GM21576 (cell line): ENCODE measurements at regions not wholly inside any gene's neighbourhood (a gene's known extent, or its start where the extent isn't known, plus 50 kb on each side); places are given as distances from the start of the nearest gene placed in this dataset.
A peak's percentile ranks its signal among the peaks of the same experiment; 100 is the strongest.
"Not testable (repeated sequence)": the region's sequence is repeated elsewhere in the genome, so short reads cannot be mapped to it uniquely, and the experiment has no call there.

Source experiments
- ATAC-seq: cut with Tn5 transposase; IDR thresholded peaks from one replicate; pipeline ENCODE4 v1.9.1; 2021; ENCODE audit warnings: mild to moderate bottlenecking, moderate library complexity; ENCODE audit not compliant: unreplicated experiment

GRCh38 chr3:72028726-72029125 lies 243.8 kb upstream of the PROK2 start:
- ATAC-seq = not testable (repeated sequence)

DNA sequence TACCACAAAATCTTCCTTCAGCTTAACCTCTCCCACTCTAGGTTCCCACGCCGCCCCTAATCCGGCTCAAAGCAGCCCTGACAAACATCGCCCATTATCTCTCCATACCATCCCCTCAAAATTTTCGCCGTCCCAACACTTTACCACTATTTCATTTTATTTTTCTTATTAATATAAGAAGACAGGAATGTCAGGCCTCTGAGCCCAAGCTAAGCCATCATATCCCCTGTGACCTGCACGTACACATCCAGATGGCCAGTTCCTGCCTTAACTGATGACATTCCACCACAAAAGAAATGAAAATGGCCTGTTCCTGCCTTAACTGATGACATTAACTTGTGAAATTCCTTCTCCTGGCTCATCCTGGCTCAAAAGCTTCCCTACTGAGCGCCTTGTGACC lies 243.4 kb upstream of the PROK2 start:
- ATAC-seq = not testable (repeated sequence)

GRCh38 chr3:72027728-72028127 lies 242.8 kb upstream of the PROK2 start:
- ATAC-seq = not testable (repeated sequence)

DNA sequence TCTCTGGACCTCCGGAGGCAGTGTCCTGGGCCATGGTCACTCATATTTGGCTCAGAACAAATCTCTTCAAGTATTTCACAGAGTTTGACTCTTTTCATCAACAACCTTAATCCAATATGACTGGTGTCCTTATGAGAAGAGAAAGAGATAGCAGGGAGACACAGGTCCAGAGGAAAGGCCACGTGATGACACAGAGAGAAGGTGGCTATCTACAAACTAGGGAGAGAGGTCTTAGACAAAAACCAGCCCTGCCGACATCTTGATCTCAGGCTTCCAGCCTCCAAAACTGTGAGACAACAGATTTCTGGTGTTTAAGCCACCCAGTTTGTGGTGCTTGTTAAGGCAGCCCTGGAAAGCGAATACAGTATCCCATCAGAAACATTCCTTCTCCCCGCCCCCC lies 237.1 kb upstream of the PROK2 start:
- ATAC-seq = no peak

DNA sequence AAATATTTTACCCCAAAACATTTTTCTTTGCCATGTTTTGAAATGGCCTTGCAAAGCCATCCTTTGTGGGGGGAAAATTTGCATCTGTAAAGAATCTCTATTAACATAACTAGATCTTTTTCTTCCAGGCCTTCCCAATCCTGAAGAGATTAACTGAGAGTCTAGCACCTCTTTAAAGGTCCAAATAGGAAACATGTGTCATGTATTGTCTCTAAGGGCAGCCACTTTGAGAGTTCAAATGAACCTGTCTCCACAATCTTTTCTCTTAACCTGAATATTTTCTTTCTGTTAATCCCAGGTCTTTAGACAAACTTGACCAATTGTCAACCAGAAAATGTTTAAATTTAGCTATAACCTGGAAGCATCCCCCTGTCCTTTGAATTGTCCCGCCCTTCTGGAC lies 236.6 kb upstream of the PROK2 start:
- no peak for ATAC-seq

DNA sequence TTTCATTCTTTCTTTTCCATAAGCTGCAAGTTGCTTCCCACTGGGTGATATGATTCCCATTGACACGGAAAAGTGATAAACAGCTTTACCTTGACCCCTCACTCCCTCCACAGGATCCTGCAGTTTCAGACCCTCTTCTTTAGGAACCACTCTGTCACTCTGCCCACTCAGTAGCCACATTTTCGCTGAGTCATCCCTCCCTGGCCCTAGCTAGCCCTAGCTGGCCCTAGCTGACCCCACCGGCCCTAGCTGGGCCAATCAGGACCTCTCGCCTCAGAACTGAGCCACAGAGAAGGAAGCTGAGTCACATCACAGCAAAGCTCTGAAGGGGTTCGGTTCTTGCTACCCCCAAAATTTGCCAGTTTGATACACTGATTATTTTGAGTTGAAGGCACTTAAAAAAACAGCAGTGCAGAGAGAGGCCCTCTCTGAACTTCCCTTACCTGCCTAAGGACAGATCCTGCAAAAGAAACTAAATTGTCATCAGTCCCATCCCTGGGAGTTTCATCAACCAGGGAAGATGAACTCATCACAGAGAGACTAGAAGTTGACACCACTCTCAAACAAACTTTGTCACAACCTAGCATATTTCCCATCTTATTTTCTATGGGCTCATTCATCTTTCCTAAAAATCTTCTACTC lies 233.5 kb upstream of the PROK2 start:
- no peak for ATAC-seq

DNA sequence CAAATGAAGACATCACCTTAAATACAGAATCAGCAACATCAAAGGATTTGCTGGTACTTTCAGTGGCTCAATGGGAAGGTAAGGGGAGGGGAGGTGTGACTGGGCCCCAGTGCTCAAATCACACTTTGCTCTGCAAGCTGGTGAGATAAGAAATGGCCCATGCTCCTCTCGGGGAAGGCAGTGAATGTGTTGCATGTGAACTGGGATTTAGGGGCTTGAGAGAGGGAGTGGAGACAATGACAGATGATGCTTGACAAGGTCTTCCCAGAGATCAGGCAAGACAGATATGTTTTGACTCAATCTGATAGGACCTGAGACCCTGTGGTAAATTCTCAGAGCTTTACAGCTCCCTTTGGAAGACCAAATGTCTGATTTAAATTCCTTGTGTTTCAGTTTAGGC lies 233.0 kb upstream of the PROK2 start:
- no peak for ATAC-seq

GRCh38 chr3:72017311-72017710 lies 232.4 kb upstream of the PROK2 start:
- ATAC-seq = no peak

DNA sequence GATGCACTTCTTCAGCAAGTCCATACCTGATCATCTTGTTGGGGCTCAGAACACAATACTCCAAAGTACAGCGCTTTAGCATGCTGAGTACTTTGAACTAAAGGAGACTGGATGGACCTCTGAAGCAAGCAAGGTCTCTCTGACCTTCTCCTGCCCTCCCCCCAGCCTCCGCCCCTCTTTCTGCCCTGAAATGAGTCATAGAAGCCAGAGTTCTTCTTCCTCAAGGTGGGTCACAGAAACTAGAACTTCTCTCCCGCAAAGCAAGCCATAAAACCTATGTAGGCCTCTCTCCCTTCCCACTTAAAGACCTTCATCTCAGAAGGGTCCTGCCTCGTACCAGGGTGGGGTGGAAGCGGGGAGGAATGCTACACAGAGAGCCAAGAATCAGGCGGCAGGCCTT lies 230.5 kb upstream of the PROK2 start:
- ATAC-seq = peak; percentile 43

DNA sequence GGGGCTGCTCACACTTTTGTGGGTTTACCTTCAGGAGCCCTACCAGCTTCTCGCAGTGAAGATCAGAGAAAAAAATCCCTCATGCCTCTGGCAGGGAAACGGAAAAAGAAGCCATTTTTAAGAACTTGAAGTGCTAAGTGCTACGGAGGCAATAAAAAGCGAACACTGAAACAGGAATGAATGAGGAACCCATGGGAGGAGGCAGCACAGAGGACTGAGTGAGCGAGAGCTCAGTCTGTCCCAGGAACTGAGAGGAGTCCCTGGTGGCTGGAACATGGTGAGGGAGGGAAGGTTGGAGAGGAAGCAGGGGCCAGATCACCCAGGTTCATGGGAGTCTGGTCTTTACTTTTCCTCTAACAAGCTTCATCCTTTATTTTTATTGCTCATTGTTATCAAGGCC lies 228.1 kb upstream of the PROK2 start:
- ATAC-seq = no peak

DNA sequence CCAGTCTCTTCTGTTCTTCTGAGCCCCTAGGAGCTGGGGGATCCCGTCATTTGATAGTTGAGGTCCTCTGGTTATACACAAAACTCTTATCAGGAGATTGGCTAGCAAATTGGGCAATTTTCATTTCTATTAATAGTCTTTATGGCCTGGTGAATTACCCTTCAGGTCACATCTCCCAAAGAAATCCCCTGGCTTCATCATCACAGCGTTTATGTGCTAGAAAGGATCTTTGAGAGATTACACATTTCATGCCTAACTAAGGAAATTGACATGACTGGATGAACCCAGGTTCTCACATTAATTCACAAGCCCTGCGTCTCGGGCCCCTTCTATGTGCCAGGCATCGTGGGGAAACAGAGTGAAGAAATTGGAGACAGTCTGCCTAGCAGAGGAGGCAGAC lies 227.4 kb upstream of the PROK2 start:
- ATAC-seq = no peak

GRCh38 chr3:72011485-72011884 lies 226.5 kb upstream of the PROK2 start:
- ATAC-seq = no peak

- ATAC-seq = no peak
These were observed 225.0 kb upstream of the PROK2 start for GRCh38 chr3:72009851-72010443.

DNA sequence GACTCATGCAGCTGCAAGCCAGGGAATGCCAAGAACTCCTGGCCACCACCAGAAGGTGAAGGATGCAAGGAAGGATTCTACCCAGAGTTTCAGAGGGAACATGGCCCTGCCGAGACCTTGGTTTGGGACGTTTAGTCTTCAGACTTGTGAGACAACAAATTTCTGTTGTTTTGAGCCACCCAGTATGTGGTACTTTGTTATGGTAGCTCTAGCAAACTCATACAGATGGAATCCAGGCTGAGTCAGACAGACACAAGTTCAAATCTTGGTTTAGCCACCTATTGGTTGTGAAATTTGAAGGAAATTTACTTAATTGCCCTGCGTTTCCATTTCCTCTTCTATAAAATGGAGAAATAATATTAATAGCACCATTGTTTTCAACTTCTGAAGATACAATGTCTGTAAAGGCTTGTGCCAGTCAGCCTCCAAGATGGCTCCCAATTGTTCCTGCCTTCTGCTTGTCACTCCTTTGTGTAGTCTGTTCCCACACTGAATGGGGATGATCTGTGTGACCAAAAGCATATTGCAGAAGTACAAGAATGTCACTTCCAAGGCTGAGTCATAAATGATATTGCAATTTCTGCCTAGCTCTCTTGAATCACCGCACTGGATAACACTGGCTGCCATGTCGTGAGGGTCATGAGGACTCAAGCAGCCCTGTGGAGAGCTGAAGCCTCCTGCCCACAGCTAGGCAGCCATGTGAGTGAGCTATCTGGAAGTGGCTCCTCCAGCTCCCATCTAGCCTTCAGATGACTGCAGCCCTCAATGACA lies 223.5 kb upstream of the PROK2 start:
- ATAC-seq = no peak

GRCh38 chr3:72006631-72007556 lies 221.9 kb upstream of the PROK2 start:
- ATAC-seq = no peak

- no peak for ATAC-seq
These were observed 219.9 kb upstream of the PROK2 start for GRCh38 chr3:72004749-72005292.

DNA sequence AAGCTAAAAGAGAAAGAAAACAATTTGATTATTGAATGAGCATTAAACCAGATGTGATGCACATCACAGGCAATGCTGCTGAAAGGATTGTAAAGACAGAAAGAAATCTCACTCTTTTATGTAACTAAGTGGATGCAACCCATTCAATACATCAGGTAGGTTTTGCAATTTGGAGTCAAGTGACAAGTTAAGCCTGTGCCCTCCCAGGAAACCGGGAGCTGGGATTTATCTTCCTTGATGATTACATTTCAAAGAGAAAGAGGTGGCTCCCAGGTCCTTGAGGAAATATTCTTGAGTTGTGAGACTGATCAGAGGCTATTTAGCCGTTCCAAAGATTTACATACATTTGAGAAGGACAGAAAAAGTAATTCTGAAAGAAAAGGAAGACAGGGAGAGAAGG lies 219.0 kb upstream of the PROK2 start:
- no peak for ATAC-seq

- ATAC-seq = no peak
These were observed 216.8 kb upstream of the PROK2 start for GRCh38 chr3:72001758-72002157.

- ATAC-seq = no peak
These were observed 214.2 kb upstream of the PROK2 start for GRCh38 chr3:71998995-71999673.

DNA sequence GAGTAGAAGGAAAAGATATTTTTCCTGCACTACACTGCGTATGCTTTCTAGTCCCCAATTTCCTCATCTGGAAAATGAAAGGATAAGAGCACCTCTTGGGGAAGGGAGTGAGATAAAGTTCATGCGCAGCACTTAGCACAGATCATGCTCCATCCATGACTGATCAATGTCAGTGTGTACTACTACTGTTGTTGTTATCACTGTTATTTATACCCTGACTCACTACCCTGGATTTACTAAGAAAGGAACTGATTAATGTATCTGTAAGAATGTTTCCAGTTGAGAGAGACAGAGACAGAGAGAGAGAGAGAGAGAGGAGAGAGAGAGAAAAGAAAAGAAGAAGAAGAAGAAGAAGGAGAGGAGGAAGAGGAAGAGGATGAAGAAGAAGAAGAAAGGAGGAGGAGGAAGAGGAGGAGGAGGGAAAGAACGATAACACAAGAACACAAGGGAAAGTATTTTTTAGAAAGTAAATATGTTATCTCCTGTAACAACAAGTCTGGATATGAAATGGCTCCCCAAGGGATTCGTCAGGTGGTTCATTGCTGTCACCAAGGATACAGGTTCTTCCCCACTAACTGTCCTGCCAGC lies 212.2 kb upstream of the PROK2 start:
- ATAC-seq = no peak
